BLaER1 treated with 17β-estradiol and CSF1 and Interleukin-3, amounts not matched to agents 10 nM and 100 nM (cell line): ENCODE measurements at regions not wholly inside any gene's neighbourhood (a gene's known extent, or its start where the extent isn't known, plus 50 kb on each side); places are given as distances from the start of the nearest gene placed in this dataset.
"Not testable (repeated sequence)": the region's sequence is repeated elsewhere in the genome, so short reads cannot be mapped to it uniquely, and the experiment has no call there.

Experiments used
- H3K27ac ChIP-seq, 11 experiments: shearing (Covaris generic); formaldehyde crosslinking; 2 replicates each; pipeline ENCODE4 v1.8.1; 2022
- H3K27me3 ChIP-seq, 11 experiments: shearing (Covaris generic); formaldehyde crosslinking; 2 replicates each; pipeline ENCODE4 v1.8.1; 2022
- H3K36me3 ChIP-seq, 11 experiments: shearing (Covaris generic); formaldehyde crosslinking; 2 replicates each; pipeline ENCODE4 v1.8.1; 2022
- H3K4me1 ChIP-seq, 10 experiments: shearing (Covaris generic); formaldehyde crosslinking; 2 replicates each; pipeline ENCODE4 v1.8.1; 2022
- H3K4me2 ChIP-seq, 11 experiments: shearing (Covaris generic); formaldehyde crosslinking; 2 replicates each; pipeline ENCODE4 v1.8.1; 2022
- H3K4me3 ChIP-seq, 10 experiments: shearing (Covaris generic); formaldehyde crosslinking; 2 replicates each; pipeline ENCODE4 v1.8.1; 2022
- H3K9ac ChIP-seq, 11 experiments: shearing (Covaris generic); formaldehyde crosslinking; 2 replicates each; pipeline ENCODE4 v1.8.1; 2022
- H3K9me3 ChIP-seq, 11 experiments: shearing (Covaris generic); formaldehyde crosslinking; replicated peaks in 1 of 11; 2 replicates each; pipeline ENCODE4 v1.8.1; 2022
- H4K20me1 ChIP-seq, 11 experiments: shearing (Covaris generic); formaldehyde crosslinking; 2 replicates each; pipeline ENCODE4 v1.8.1; 2022
- Cebpa-rat ChIP-seq, 11 experiments: shearing (Covaris generic); IDR thresholded peaks; 2 replicates each; pipeline ENCODE4 v1.8.1; 2022

- H3K9me3 ChIP-seq, result no peaks in the 10 kb centered on the region
- H3K27me3 ChIP-seq, result peaks cover 60 to 75% (median 68%) of the 10 kb centered on the region in 11 experiments
- TF ChIP-seq Cebpa-rat (IDR thresholded peaks at IDR 0.05), result no peak
- H3K4me1 ChIP-seq, result peaks cover 63 to 77% (median 69%) of the 10 kb centered on the region in 10 experiments
- peak overlapping the region; percentile 51 to 73 (median 63) for H3K4me3 ChIP-seq
- peak overlapping the region; percentile 85 to 99 (median 96) for H3K4me2 ChIP-seq
- peak overlapping the region; percentile 40 to 79 (median 73) for H3K27ac ChIP-seq
- H3K36me3 ChIP-seq, result no peaks in the 10 kb centered on the region
- peaks cover 0 to 10% (median 0%) of the 10 kb centered on the region in 11 experiments; a peak in 6 of 22 replicates for H4K20me1 ChIP-seq
- H3K9ac ChIP-seq, result peak overlapping the region; percentile 72 to 83 (median 77)
These were observed 67.9 kb upstream of the WNT7B start for GRCh38 chr22:46044621-46045458.

- peaks cover 0 to 10% (median 0%) of the 10 kb centered on the region in 11 experiments; a peak in 6 of 22 replicates for H4K20me1 ChIP-seq
- peak overlapping the region in 6 of 11 experiments; percentile 70 to 79 (median 76); a peak in 7 of 22 replicates for H3K27ac ChIP-seq
- H3K36me3 ChIP-seq, result no peaks in the 10 kb centered on the region
- H3K9me3 ChIP-seq, result no peaks in the 10 kb centered on the region
- peaks cover 55 to 70% (median 62%) of the 10 kb centered on the region in 11 experiments for H3K27me3 ChIP-seq
- peaks cover 58 to 81% (median 73%) of the 10 kb centered on the region in 10 experiments for H3K4me1 ChIP-seq
- H3K9ac ChIP-seq, result peak overlapping the region; percentile 72 to 83 (median 77); a peak in 18 of 22 replicates
- no peak for TF ChIP-seq Cebpa-rat (IDR thresholded peaks at IDR 0.05)
- H3K4me2 ChIP-seq, result peak overlapping the region; percentile 85 to 99 (median 96)
- peak overlapping the region; percentile 51 to 73 (median 63); a peak in 19 of 20 replicates for H3K4me3 ChIP-seq
These were observed 68.7 kb upstream of the WNT7B start for GRCh38 chr22:46045459-46046298.

- Histone ChIP-seq H3K27ac (no peak overlapping the region), H3K9me3 (no peaks in the 10 kb centered on the region), H3K27me3 (peaks cover 49 to 64% (median 56%) of the 10 kb centered on the region in 11 experiments), H3K36me3 (no peaks in the 10 kb centered on the region), H4K20me1 (peaks cover 0 to 10% (median 0%) of the 10 kb centered on the region in 11 experiments; a peak in 5 of 22 replicates), H3K4me2 (peak overlapping the region; percentile 85 to 99 (median 96); a peak in 18 of 22 replicates), H3K4me3 (no peak overlapping the region), H3K4me1 (peaks cover 53 to 86% (median 75%) of the 10 kb centered on the region in 10 experiments), H3K9ac (peak overlapping the region in 2 of 11 experiments; percentile 17 to 82; a peak in 3 of 22 replicates)
- no peak for TF ChIP-seq Cebpa-rat (IDR thresholded peaks at IDR 0.05)
These were observed 69.3 kb upstream of the WNT7B start for GRCh38 chr22:46046299-46046685.

GRCh38 chr22:46047226-46047625 is 70.3 kb upstream of the WNT7B start:
- Histone ChIP-seq H3K4me3 (no peak overlapping the region), H3K4me1 (peaks cover 56 to 96% (median 81%) of the 10 kb centered on the region in 10 experiments), H3K4me2 (peak overlapping the region; percentile 52 to 99 (median 95)), H3K27ac (peak overlapping the region in 7 of 11 experiments; percentile 8 to 66 (median 41); a peak in 12 of 22 replicates), H4K20me1 (peaks cover 0 to 10% (median 0%) of the 10 kb centered on the region in 11 experiments; a peak in 5 of 22 replicates), H3K36me3 (no peaks in the 10 kb centered on the region), H3K9me3 (no peaks in the 10 kb centered on the region), H3K9ac (peak overlapping the region in 6 of 11 experiments; percentile 5 to 58 (median 26); a peak in 7 of 22 replicates), H3K27me3 (peaks cover 40 to 55% (median 47%) of the 10 kb centered on the region in 11 experiments)
- TF ChIP-seq Cebpa-rat (IDR thresholded peaks at IDR 0.05), result no peak

GRCh38 chr22:46047841-46048595 is 71.1 kb upstream of the WNT7B start:
- H3K27me3 ChIP-seq, result peaks cover 33 to 47% (median 39%) of the 10 kb centered on the region in 11 experiments
- H4K20me1 ChIP-seq, result peaks cover 0 to 10% (median 0%) of the 10 kb centered on the region in 11 experiments; a peak in 5 of 22 replicates
- peak overlapping the region in 5 of 11 experiments; percentile 5 to 58 (median 24); a peak in 8 of 22 replicates for H3K9ac ChIP-seq
- H3K9me3 ChIP-seq, result no peaks in the 10 kb centered on the region
- H3K4me2 ChIP-seq, result peak overlapping the region; percentile 52 to 99 (median 95)
- TF ChIP-seq Cebpa-rat (IDR thresholded peaks at IDR 0.05), result 0 out of 22 replicates have a peak, but pooled peaks of 1 of the 11 experiments have one; percentile 13
- H3K4me3 ChIP-seq, result no peak overlapping the region
- no peaks in the 10 kb centered on the region for H3K36me3 ChIP-seq
- peak overlapping the region in 7 of 11 experiments; percentile 8 to 66 (median 41); a peak in 14 of 22 replicates for H3K27ac ChIP-seq
- peaks cover 64 to 97% (median 85%) of the 10 kb centered on the region in 10 experiments for H3K4me1 ChIP-seq

GRCh38 chr22:46048661-46049060 is 71.7 kb upstream of the WNT7B start:
- Histone ChIP-seq H3K4me1 (peaks cover 61 to 92% (median 81%) of the 10 kb centered on the region in 10 experiments), H3K27me3 (peaks cover 26 to 40% (median 33%) of the 10 kb centered on the region in 11 experiments), H4K20me1 (peaks cover 0 to 10% (median 0%) of the 10 kb centered on the region in 11 experiments; a peak in 5 of 22 replicates), H3K4me2 (peak overlapping the region in 5 of 11 experiments; percentile 85 to 99 (median 95); a peak in 8 of 22 replicates)
- not testable (repeated sequence) for H3K36me3 ChIP-seq, H3K27ac ChIP-seq, H3K9ac ChIP-seq, H3K4me3 ChIP-seq, H3K9me3 ChIP-seq

GRCh38 chr22:46049726-46050450 is 72.9 kb upstream of the WNT7B start:
- Histone ChIP-seq H3K36me3 (no peaks in the 10 kb centered on the region), H3K27ac (no peak overlapping the region; a peak in 1 of 22 replicates), H3K27me3 (peaks cover 14 to 28% (median 20%) of the 10 kb centered on the region in 11 experiments), H3K4me3 (no peak overlapping the region), H3K9ac (no peak overlapping the region; a peak in 1 of 22 replicates), H3K4me1 (peaks cover 55 to 84% (median 75%) of the 10 kb centered on the region in 10 experiments), H3K4me2 (peak overlapping the region in 9 of 11 experiments; percentile 10 to 90 (median 42); a peak in 14 of 22 replicates), H3K9me3 (no peaks in the 10 kb centered on the region), H4K20me1 (peaks cover 0 to 10% (median 0%) of the 10 kb centered on the region in 11 experiments; a peak in 5 of 22 replicates)
- no peak for TF ChIP-seq Cebpa-rat (IDR thresholded peaks at IDR 0.05)
